DMS 273 (cell line): ENCODE measurements at regions not wholly inside any gene's neighbourhood (a gene's known extent, or its start where the extent isn't known, plus 50 kb on each side); places are given as distances from the start of the nearest gene placed in this dataset.
"Not testable (repeated sequence)": the region's sequence is repeated elsewhere in the genome, so short reads cannot be mapped to it uniquely, and the experiment has no call there.

Experiments used
- DNase-seq: peaks from one replicate; lab custom pipeline; 2025; ENCODE audit not compliant: unreplicated experiment; lab: John Stamatoyannopoulos, UW

DNA sequence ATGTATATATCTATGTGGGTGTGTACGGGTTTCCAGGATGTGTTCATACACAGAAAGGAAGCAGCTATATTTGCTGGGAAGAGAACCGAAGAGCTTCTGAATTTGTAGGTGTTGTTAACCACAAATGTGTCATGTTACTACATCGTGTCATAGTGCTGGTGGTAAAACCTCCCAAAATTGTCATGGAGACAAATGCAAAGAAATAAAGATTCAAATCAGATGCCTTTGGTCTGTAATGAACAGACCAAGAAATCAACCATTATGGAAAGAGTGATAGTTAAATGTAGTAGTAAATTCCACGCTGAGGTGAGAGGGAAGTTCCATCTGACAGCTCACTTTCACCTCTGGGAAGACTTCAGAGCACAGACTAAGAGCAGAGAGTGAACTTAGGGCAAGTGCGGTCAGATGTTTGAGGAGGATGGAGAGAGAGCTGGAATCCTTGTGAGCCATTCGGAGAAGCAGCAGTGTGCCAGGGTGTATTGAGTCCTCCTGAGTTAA lies 487.5 kb downstream of the TMEM121 start:
- DNase-seq, result no peak

DNA sequence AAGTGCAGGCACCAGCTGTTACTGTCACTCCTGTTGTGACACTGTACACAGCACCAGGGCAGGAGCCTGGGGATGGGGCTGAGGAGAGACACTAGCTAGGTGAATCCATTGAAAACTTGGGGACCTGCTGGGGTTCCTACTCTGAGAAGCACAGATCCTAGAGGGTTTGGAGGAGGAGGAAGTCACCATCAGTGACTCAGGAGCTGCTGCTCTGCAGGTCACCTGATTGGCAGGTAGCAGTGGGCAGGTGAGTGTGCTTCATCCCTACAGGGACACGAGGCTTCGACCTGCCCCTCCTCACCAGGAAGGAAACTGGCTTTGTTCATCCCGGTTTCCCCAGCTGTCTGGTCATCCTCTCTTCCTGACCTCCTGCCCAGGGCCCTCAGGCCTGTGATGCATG lies 491.6 kb downstream of the TMEM121 start:
- DNase-seq, result not testable (repeated sequence)

DNA sequence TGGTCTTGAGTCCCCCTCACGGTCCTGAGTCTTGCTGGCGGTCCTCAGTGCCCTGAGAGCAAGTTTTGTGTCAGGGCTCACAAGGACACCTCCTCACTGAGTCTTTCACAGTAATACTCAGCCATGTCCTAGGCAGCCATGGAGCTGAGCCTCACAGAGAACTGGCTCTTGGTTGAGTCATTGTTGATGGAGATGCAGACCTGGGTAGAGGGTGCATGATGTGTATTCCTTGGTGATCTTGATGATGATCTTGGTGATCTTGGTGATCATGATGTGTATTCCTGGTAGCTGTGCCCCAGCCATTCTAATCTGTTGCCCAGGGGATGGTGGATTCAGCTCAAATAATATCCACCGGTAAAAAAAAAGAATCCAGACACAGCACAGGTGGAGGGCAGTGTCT lies 495.4 kb downstream of the TMEM121 start:
- no peak for DNase-seq

DNA sequence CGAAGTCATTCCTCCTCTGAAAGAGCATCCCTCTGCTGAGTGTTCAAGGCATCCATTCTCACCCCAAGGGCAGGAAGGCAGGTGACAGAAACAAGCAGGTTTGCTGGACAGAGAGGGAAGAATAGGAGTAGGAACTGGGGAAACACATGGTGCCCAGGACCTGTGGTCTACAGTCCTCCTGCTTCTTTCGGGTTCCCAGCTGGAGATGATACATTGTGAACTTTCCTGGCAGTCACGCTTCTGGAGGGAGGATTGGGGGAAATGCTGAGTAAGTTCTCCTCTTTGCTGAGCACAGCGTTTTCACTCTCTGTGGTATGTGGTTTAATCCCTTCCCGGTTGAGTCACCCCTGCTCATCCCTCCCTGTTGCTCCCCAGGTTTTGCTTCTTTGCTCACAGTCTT lies 496.3 kb downstream of the TMEM121 start:
- not testable (repeated sequence) for DNase-seq

DNA sequence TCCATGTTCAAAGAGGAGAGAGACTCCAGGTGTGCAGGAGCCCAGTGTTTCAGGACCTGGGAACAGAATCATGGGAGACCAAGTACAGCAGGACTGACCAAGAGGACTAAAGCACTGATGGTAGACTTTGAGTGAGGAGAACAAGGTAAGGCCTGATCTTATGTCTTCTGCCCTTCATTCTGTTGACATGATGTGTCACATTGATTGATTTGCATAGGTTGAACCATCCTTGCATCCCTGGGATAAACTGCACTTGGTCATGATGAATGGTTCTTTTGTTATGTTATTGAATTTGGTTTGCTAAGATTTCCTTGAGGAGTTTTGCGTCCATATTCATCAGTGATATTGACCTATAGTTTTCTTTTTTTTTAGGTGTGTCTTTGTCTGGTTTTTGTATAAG lies 497.0 kb downstream of the TMEM121 start:
- DNase-seq, result no peak

DNA sequence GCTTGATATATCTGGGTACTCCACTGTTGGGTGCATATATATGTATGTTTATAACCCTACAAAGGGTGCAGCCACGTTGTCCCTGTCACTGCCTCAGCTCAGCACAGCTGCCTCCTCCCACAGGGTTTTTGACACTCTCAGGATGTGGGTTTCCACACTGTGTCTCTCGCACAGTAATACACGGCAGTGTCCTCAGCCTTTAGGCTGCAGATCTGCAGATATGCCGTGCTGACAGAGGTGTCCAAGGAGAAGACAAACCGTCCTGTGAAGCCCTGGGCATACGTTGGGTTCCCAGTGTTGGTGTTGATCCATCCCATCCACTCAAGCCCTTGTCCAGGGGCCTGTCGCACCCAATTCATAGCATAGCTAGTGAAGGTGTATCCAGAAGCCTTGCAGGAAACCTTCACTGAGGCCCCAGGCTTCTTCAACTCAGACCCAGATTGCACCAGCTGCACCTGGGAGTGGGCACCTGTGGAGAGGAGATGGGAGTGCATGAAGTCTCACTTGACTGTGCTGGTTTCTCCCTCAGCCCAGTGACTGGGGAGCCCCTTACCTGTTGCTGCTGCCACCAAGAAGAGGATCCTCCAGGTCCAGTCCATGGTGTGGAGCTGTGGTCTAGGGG lies 498.7 kb downstream of the TMEM121 start:
- DNase-seq, result no peak

DNA sequence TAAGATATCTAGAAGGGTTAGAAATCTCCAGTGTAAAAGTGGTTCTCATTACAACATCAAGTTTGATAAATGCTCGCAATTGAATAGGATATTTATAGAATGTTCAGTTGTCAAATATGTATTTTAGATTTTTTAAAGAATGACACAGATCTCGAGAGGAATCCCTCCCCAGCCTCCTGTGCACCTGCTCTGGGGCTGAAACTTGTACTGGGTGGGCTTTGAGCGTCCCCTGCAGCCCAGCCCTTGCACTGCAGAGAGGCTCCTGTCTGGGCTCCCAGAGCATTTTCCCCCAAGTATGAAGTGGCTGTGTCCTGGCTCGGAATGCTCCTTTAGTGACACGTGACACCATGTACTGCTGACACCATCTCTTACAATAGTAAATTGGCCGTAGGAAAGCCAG lies 499.6 kb downstream of the TMEM121 start:
- DNase-seq, result no peak

DNA sequence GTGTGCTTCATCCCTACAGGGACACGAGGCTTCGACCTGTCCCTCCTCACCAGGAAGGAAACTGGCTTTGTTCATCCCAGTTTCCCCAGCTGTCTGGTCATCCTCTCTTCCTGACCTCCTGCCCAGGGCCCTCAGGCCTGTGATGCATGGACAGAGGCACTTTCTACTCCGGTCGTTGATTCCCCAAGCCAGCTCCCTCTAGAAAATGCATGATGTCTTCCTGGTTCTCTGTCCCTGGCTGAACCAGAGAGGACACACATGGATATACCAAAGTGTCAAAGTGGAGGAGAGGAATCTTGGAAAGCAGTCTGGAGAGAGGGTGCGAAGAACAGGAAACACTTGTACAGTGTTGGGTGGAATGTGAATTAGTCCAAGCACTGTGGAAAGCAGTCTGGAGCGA lies 501.4 kb downstream of the TMEM121 start:
- not testable (repeated sequence) for DNase-seq

DNA sequence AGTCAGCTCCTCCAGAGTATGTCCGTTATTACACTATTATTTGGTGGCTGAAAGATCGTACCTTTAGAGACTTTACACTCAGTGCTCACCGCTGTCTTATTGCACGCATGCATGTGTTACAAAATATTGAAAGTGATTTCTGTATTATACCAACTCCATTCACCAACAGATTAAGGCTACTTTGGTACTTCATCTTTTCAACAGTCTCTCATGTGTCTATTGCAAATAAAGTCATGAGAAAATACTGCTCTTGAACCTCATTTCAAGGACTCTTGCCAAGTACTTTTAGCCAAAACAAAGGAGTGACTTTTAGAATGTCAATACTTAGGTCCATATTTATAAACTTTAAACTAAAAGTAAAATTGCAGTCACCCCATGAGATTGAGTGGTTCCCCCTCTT lies 503.6 kb downstream of the TMEM121 start:
- DNase-seq, result no peak

DNA sequence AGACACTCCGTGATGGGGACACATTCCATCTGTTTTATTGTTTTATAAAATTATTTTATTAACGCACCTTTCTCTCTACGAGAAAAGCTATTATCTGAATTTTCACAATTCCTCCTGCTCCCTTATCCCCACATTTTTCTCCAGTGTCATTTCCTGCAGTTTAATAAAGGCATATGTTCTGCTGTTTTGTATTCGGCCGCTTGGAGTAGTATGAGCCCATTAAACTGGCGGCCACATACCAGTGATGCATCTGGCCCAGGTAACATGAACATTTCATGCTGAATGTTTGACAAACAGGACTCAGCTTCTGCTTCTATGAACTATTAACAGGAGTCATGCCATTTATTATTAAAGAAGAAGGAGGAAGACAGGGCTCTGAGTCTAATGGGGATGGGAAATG lies 511.0 kb downstream of the TMEM121 start:
- peak; percentile 4 for DNase-seq

DNA sequence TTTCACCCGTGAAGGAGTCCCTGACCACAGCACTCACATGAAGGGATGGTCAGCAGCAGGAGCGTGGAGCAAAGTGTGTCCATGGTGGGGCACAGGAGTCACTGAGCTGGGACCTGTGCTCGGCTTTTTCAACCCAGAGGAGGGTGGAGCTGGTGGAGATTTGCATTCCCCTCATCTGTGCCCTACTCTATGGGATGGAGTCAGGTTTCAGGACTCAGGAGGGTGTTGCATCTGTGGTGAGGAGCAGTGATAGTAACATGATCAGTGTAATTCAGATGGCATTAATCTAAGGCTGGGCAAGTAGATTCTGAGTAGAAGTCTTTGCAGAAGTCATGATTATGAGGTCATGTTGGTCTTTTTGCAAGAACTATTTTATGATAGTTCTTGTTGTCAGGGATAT lies 511.9 kb downstream of the TMEM121 start:
- peak; percentile 51 for DNase-seq

DNA sequence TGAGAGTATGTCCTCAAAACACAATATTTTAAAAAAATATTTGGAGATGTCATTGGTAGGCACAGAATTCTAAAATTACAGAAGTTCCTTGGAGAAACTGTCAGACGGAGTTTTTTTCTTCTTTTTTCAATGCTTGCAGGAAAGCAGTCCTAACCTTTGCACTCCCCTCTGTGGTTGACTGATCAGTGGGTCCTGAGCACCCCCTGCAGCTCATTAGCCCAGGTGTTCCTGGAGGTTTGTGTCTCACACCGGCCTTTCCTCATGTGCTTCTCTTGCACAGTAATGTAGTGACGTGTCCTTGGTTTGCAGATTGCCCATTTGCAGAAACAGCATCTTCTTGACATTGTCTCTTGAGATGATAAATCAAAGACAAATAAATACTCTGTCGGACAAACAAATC lies 513.0 kb downstream of the TMEM121 start:
- no peak for DNase-seq

DNA sequence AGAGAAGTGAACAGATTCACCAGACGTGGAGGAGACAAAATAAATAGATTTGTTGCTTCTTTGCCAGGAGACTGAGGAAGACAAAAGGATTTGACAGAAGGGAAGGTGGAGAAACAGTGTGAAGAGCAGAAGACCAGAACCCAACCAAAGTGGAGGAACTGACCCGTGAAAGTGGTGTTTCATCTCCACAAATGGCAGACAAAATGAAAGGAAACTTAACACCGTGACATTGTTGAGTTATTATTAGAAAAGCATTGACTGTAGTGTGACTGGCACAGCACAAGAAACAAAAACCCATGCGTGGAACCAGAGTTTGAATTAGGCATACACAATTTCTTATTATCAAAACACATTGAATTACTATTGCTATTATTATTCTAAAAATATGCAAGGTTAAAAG lies 518.1 kb downstream of the TMEM121 start:
- no peak for DNase-seq

DNA sequence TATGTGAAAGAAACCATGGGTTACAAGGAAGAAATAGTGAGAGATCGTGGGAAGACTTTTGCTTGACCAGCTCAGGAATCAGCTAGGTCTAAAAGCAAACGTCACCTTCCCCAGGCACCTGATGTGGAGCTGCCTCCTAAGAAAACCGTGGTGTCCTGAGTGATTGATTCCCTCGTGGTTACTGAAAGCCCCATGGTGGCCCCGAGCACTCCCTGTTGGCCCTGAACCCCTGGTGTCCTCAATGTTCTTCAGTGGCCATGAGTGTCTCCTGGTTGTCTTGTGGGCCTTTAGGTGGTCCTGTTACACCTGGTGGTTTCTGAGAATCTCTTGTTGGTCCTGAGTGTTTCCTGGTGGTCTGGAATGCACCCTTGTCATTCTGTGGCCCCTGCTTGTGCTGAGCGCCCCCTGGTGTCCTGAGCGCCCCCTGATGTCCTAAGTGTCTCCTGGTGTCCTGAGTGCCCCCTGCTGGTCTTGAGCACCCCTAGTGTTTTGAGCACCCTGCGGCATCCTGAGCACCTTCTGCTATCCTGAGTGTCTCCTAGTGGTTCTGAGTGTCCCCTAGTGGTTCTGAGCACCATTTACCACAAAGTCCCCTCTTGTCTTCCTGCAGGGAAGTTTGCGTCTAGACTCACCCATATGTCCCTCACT lies 518.7 kb downstream of the TMEM121 start:
- DNase-seq, result peak; percentile 81

DNA sequence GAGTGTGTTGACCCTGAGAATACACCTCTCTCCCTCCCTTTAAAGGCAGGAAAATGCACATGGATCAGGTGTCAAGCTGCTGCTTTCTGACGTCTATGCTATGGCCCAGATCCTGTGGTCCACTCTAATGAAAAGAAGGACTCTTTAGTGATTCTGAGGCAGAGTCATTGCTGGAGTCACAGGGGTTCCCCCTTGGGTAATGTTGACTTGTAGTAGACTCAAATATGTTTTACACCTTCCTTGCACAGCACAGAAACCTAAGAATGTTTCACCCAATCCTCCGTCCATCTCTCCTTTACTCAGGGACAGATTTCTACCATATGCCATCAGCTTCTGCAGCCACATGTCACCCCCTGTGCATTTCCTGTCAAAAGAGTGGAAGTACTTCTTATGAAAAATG lies 525.4 kb downstream of the TMEM121 start:
- DNase-seq, result no peak

DNA sequence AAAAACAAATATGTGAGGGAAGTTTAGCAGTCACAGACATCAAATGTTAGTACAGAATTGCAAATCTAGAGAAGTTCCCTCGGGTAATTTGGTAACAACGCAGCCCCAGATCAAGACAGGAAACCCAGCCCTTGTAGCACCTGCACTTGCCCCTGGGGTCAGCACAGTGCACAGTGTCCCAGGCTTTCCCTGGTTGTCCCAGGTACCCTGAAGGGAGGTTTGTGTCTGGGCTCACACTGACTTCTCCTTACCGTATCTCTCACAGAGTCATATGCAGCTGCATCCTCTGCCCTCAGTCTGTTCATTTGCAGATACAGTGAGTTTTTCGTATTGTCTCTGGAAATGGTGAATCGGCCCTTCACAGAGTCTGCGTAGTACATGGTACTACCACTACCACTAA lies 528.9 kb downstream of the TMEM121 start:
- no peak for DNase-seq

DNA sequence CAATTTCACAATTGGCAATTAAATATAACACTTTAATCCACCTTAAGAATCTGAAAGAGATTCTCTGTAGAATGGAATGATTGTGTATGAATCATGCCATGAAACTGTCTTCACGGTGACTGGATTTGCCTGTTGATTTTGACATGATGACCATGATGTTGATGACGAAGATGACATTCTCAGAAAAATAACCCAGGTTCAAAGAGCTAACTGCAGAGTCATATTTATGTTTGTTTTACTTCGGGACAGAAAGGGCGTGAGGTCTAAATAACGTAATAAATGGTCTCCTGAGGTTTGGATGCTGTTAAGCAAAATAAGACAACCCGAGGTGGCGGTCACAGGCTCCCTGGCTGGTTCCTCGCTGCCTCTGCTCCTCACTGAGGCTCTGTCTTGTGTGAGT lies 532.0 kb downstream of the TMEM121 start:
- DNase-seq, result no peak

DNA sequence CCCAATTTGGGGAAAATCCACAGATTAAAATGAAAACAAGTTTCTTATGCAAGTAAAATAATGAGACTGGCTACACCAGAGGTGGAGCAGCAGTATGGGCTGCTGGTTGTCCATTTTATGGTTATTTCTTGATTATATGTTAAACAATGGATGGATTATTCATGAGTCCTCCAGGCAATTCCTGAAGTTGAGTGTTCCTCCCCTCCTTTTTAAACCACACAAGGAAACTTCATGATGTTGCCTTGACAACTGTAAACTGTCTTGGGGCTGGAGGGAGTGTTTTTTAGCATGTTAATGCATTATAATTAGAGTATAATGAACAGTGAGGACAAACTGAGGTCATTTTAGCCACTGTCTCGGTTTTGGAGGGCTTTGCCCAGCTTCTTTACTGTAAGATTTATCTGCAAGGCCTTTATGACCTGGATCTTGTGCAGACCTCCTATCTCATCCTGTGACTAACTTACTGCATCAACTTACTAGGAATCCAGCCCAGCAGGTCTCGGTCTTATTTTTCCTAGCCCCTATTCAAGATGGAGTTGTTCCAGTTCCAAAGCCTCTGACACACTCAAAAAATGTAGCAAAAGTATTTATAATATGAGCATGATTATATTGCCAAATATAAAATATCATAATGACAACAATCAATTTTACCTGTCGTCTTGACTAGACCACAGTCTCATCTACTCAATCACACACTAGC lies 534.0 kb downstream of the TMEM121 start:
- DNase-seq, result no peak

DNA sequence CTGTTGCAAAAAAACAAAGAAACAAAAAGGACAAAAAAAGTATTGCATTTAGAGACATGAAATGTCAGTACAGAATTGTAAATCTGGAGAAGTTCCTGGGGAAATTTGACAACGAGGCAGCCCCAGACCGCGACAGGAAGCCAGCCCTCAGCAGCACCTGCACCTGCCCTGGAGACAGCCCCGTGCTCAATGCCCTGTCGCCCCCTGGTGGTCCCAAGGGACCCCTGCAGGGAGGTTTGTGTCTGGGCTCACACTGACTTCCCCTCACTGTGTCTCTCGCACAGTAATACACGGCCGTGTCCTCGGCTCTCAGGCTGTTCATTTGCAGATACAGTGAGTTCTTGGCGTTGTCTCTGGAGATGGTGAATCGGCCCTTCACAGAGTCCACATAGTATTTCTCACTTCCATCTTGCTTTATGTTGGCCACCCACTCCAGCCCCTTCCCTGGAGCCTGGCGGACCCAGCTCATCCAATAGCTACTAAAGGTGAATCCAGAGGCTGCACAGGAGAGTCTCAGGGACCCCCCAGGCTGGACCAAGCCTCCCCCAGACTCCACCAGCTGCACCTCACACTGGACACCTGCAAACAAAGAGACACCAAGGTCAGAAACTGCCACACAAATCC lies 535.6 kb downstream of the TMEM121 start:
- peak; percentile 64 for DNase-seq

DNA sequence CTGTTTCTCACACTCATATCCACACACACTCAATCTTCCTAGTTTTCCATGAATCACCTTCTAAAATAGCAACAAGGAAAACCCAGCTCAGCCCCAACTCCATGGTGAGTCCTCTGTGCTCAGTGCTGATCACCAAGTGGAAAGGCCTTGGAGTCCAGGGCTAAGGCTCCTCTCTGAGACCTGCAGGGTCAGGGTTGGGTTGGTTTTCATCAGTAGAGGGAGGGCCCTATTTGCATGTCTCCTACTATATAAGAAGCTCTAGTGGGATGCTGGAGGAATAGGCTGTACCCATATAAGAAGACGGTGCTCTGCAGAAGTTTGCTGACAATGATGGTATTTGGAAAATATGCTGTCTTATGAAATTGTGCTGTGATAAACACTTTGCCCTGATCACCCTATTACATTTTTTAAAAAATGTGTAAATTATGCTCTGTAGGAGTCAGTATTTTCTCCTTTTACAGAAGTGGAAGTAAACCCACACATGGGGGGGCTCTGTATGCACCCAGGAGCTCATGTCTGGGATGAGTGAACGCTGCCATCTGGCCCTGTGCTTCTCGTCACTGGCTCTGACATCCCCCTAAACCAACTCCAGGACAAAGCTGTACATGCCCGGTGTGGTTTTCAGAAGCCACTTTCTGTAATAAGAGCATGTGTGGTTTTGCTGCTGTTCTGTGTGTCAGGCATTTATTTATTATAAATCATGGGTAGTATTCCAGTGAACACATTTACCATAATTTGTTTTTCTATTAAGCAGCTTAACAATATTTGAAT lies 536.3 kb downstream of the TMEM121 start:
- DNase-seq, result peak; percentile 14

DNA sequence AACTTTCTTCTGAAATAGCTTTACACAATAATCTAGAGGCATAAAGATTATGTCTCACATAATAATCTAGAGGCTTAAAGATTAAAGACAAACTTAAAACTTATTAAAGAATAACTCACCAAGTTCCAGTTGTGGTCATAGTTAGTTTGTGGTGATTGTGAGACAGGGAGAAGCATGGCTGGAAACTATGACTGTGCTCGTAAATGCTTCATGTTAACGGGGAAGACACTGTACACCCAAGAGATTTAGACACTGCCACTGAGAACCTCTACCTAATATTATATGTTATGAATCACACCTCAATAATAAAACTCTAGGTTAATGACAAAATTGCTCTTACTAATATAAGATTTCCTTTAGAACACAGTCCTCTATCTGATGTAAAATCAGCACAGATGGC lies 541.6 kb downstream of the TMEM121 start:
- no peak for DNase-seq
